NT2/D1 (cell line): ENCODE measurements at regions not wholly inside any gene's neighbourhood (a gene's known extent, or its start where the extent isn't known, plus 50 kb on each side); places are given as distances from the start of the nearest gene placed in this dataset.

Source experiments
- SUZ12 ChIP-seq: IDR thresholded peaks from 2 replicates; pipeline ENCODE4 v1.6.1; 2011; ENCODE audit not compliant: insufficient read length, insufficient read depth; ENCODE audit errors: extremely low read depth
- YY1 ChIP-seq: IDR thresholded peaks from 2 replicates; pipeline ENCODE4 v1.6.1; 2011; ENCODE audit not compliant: insufficient read length, insufficient read depth
- ZNF274 ChIP-seq: IDR thresholded peaks from 2 replicates; pipeline ENCODE4 v1.6.1; 2011; ENCODE audit warnings: mild to moderate bottlenecking, low read depth, low read length

- TF ChIP-seq ZNF274 (no peak), YY1 (no peak), SUZ12 (no peak)
Observed at GRCh38 chr12:105985383-105985782, 153.4 kb downstream of the NUAK1 start.
